Transverse colon (tissue), 4 donors: ENCODE measurements at regions not wholly inside any gene's neighbourhood (a gene's known extent, or its start where the extent isn't known, plus 50 kb on each side); places are given as distances from the start of the nearest gene placed in this dataset.

ENCODE experiments used
- POLR2A ChIP-seq: fragments of 450-650 bp; IDR thresholded peaks from one replicate; pipeline ENCODE4 v1.6.1; 2016; ENCODE audit warnings: antibody characterized with exemption, mild to moderate bottlenecking, moderate library complexity
- POLR2AphosphoS5 ChIP-seq, 3 donors: sonication (generic); formaldehyde crosslinking; IDR thresholded peaks; one replicate each; pipeline ENCODE4 v1.6.1; 2016; ENCODE audit warnings: antibody characterized with exemption in 3 of 3
- TF ChIP-seq, protein P1 (sequence below), 5 experiments: fragments of 200-600 bp in 3 of 5; fragments of 450-650 bp in 2 of 5; sonication (generic) in 3 of 5; IDR thresholded peaks; 1 replicate in 2 of 5; 2 replicates in 3 of 5; pipeline ENCODE4 v1.5.1; 2016 to 2017; ENCODE audit warnings: antibody characterized with exemption in 5 of 5, inconsistent platforms in 3 of 5, mild to moderate bottlenecking in 2 of 5, moderate library complexity in 1 of 5

- TF ChIP-seq, protein P1, sequence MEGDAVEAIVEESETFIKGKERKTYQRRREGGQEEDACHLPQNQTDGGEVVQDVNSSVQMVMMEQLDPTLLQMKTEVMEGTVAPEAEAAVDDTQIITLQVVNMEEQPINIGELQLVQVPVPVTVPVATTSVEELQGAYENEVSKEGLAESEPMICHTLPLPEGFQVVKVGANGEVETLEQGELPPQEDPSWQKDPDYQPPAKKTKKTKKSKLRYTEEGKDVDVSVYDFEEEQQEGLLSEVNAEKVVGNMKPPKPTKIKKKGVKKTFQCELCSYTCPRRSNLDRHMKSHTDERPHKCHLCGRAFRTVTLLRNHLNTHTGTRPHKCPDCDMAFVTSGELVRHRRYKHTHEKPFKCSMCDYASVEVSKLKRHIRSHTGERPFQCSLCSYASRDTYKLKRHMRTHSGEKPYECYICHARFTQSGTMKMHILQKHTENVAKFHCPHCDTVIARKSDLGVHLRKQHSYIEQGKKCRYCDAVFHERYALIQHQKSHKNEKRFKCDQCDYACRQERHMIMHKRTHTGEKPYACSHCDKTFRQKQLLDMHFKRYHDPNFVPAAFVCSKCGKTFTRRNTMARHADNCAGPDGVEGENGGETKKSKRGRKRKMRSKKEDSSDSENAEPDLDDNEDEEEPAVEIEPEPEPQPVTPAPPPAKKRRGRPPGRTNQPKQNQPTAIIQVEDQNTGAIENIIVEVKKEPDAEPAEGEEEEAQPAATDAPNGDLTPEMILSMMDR (IDR thresholded peaks at IDR 0.05) = no peak
- TF ChIP-seq POLR2A (no peak), POLR2AphosphoS5 (IDR thresholded peaks at IDR 0.05) (no peak)
These were observed 87.9 kb upstream of the KLF14 start for GRCh38 chr7:130821864-130822263.
